ENCODE measurements at regions not wholly inside any gene's neighbourhood (a gene's known extent, or its start where the extent isn't known, plus 50 kb on each side); places are given as distances from the start of the nearest gene placed in this dataset.

Small RNA genes lying in the stretch of these regions (small RNA-seq; reads per million reads assigned to genes)
- gene IGKV1OR2-11 = 0 reads per million in 3 donors
- gene IGKV1OR2-6 = 0 reads per million in 3 donors
- gene IGKV1OR2-9 = 0 reads per million in 3 donors
- 0 reads per million in 3 donors for gene IGKV2OR2-8
- 0 reads per million in 3 donors for gene IGKV3OR2-5

All from sigmoid colon (tissue), 3 donors.